ENCODE measurements at regions not wholly inside any gene's neighbourhood (a gene's known extent, or its start where the extent isn't known, plus 50 kb on each side); places are given as distances from the start of the nearest gene placed in this dataset.

- H3K27me3 ChIP-seq = no peaks in the 10 kb centered on the region
- H3K27ac ChIP-seq = no peak overlapping the region
- WGBS, 2 donors = 83 to 90% methylated on average over 6 of the region's 6 CpGs
- no peak overlapping the region for H3K4me3 ChIP-seq
- no peaks in the 10 kb centered on the region for H3K9me3 ChIP-seq
- ATAC-seq (no peak), DNase-seq (no peak)
- H3K4me1 ChIP-seq = no peaks in the 10 kb centered on the region
- intact Hi-C loops (cut with DNase I) = no loop called here
- no peaks in the 10 kb centered on the region for H3K36me3 ChIP-seq
- TF ChIP-seq CTCF (IDR thresholded peaks at IDR 0.05) = no peak
These were observed 342.1 kb upstream of the COBL start for GRCh38 chr7:51658684-51659083.

- H3K4me3 ChIP-seq = no peak overlapping the region
- ATAC-seq (peak in 3 of 8 donors; percentile 30 to 73 (median 39)), DNase-seq (no peak)
- H3K36me3 ChIP-seq = no peaks in the 10 kb centered on the region
- no peaks in the 10 kb centered on the region for H3K27me3 ChIP-seq
- peaks cover 0 to 13% (median 0%) of the 10 kb centered on the region in 11 donors for H3K9me3 ChIP-seq
- WGBS, 2 donors = 22 to 27% methylated on average over 14 of the region's 14 CpGs
- H3K4me1 ChIP-seq = peaks cover 0 to 7% (median 0%) of the 10 kb centered on the region in 9 donors
- intact Hi-C loops (cut with DNase I) = no loop called here
- no peak overlapping the region for H3K27ac ChIP-seq
- no peak for TF ChIP-seq CTCF (IDR thresholded peaks at IDR 0.05)
These were observed 331.3 kb upstream of the COBL start for GRCh38 chr7:51647931-51648351.

GRCh38 chr7:51647486-51647885, 330.9 kb upstream of the COBL start:
- ATAC-seq (no peak), DNase-seq (no peak)
- no peaks in the 10 kb centered on the region for H3K36me3 ChIP-seq
- 39 to 42% methylated on average over 5 of the region's 5 CpGs for WGBS, 2 donors
- intact Hi-C loops (cut with DNase I) = no loop called here
- peaks cover 0 to 13% (median 0%) of the 10 kb centered on the region in 11 donors for H3K9me3 ChIP-seq
- no peaks in the 10 kb centered on the region for H3K27me3 ChIP-seq
- no peak overlapping the region for H3K27ac ChIP-seq
- H3K4me1 ChIP-seq = peaks cover 0 to 7% (median 0%) of the 10 kb centered on the region in 9 donors
- no peak for TF ChIP-seq CTCF (IDR thresholded peaks at IDR 0.05)
- no peak overlapping the region for H3K4me3 ChIP-seq

GRCh38 chr7:51645702-51646298, 329.2 kb upstream of the COBL start:
- Histone ChIP-seq H3K27me3 (no peaks in the 10 kb centered on the region), H3K4me3 (no peak overlapping the region), H3K36me3 (no peaks in the 10 kb centered on the region), H3K4me1 (peaks cover 0 to 7% (median 0%) of the 10 kb centered on the region in 9 donors), H3K27ac (no peak overlapping the region), H3K9me3 (peaks cover 0 to 13% (median 0%) of the 10 kb centered on the region in 11 donors)
- no peak for TF ChIP-seq CTCF (IDR thresholded peaks at IDR 0.05)
- WGBS, 2 donors = 88 to 89% methylated on average over 16 of the region's 16 CpGs
- intact Hi-C loops (cut with DNase I) = loop anchor here in 1 of 10 donors (1.0 kb wide), 1 partner anchor 28 kb away; no protein-coding TSS in a partner anchor
- ATAC-seq (no peak), DNase-seq (no peak)

Data from heart right ventricle (tissue), 16 donors.